HL-60 (cell line): ENCODE measurements at regions not wholly inside any gene's neighbourhood (a gene's known extent, or its start where the extent isn't known, plus 50 kb on each side); places are given as distances from the start of the nearest gene placed in this dataset.

ENCODE experiments used
- DNase-seq, 2 experiments: peaks; one replicate each; pipeline ENCODE4 v3.0.0-alpha.2; 2010 to 2020; ENCODE audit warnings: low read depth in 1 of 2, low spot score in 1 of 2
- H3K27ac ChIP-seq: fragments of 250-450 bp; sonication (Bioruptor Pico); replicated peaks from 2 replicates; pipeline ENCODE4 v1.5.1; 2020; ENCODE audit warnings: mild to moderate bottlenecking, moderate library complexity
- H3K27me3 ChIP-seq: fragments of 250-450 bp; sonication (Bioruptor Pico); 2 replicates; pipeline ENCODE4 v1.5.1; 2021; ENCODE audit warnings: mild to moderate bottlenecking, moderate library complexity; ENCODE audit not compliant: insufficient read depth, poor library complexity, severe bottlenecking
- H3K4me3 ChIP-seq: replicated peaks from 2 replicates; pipeline ENCODE4 v1.5.1; 2011; ENCODE audit warnings: mild to moderate bottlenecking, control low read depth, low read length; ENCODE audit not compliant: insufficient read depth
- CTCF ChIP-seq: IDR thresholded peaks from one replicate; pipeline ENCODE4 v1.5.1; 2011; ENCODE audit warnings: low read length, control low read depth, inconsistent platforms; ENCODE audit not compliant: insufficient read depth
- GABPA ChIP-seq: IDR thresholded peaks from 2 replicates; pipeline ENCODE4 v1.6.1; 2012; ENCODE audit warnings: low read depth
- POLR2AphosphoS5 ChIP-seq: IDR thresholded peaks from 2 replicates; pipeline ENCODE4 v1.6.1; 2012; ENCODE audit warnings: low read depth
- REST ChIP-seq: IDR thresholded peaks from 2 replicates; pipeline ENCODE4 v1.6.1; 2012; ENCODE audit warnings: low read depth; ENCODE audit not compliant: insufficient replicate concordance
- SPI1 ChIP-seq: IDR thresholded peaks from 2 replicates; pipeline ENCODE4 v1.6.1; 2012; ENCODE audit warnings: low read depth, mild to moderate bottlenecking, borderline replicate concordance

- Histone ChIP-seq H3K27ac (no peak overlapping the region), H3K27me3 (no peaks in the 10 kb centered on the region), H3K4me3 (no peak overlapping the region)
- DNase-seq, result no peak
- no peak for TF ChIP-seq SPI1
- no peak for TF ChIP-seq CTCF
- TF ChIP-seq GABPA, result no peak
- no peak for TF ChIP-seq REST
- no peak for TF ChIP-seq POLR2AphosphoS5
Observed at GRCh38 chr10:63722537-63722936, 201.3 kb downstream of the REEP3 start.

- H3K4me3 ChIP-seq, result no peak overlapping the region
- TF ChIP-seq POLR2AphosphoS5 (no peak), SPI1 (no peak), REST (no peak)
- H3K27me3 ChIP-seq, result no peaks in the 10 kb centered on the region
- DNase-seq, result no peak
- no peak overlapping the region for H3K27ac ChIP-seq
Observed at GRCh38 chr10:63723320-63723719, 202.1 kb downstream of the REEP3 start.

GRCh38 chr10:63723741-63724140 is 202.5 kb downstream of the REEP3 start:
- DNase-seq, result no peak
- H3K27me3 ChIP-seq, result no peaks in the 10 kb centered on the region
- TF ChIP-seq REST (no peak), SPI1 (no peak), CTCF (no peak), POLR2AphosphoS5 (no peak), GABPA (no peak)
- no peak overlapping the region for H3K27ac ChIP-seq
- no peak overlapping the region for H3K4me3 ChIP-seq

- TF ChIP-seq SPI1, result no peak
- TF ChIP-seq CTCF, result no peak
- no peak for TF ChIP-seq REST
- no peak for TF ChIP-seq GABPA
- no peak for TF ChIP-seq POLR2AphosphoS5
- no peak overlapping the region for H3K4me3 ChIP-seq
- H3K27me3 ChIP-seq, result no peaks in the 10 kb centered on the region
- no peak for DNase-seq
- H3K27ac ChIP-seq, result no peak overlapping the region
Observed at GRCh38 chr10:63724922-63725321, 203.7 kb downstream of the REEP3 start.
